Endothelial cell of umbilical vein (primary cell): ENCODE measurements at regions not wholly inside any gene's neighbourhood (a gene's known extent, or its start where the extent isn't known, plus 50 kb on each side); places are given as distances from the start of the nearest gene placed in this dataset.

Experiments used
- BruUV-seq: library from RNA; stranded (reverse); fragments of 400-500 nt; replicated peaks from 2 replicates; lab custom pipeline; 2021; lab: Mats Ljungman, UMichigan
- CTCF ChIA-PET: fragments of 300-600, 350-600 bp; sonication (Branson Sonifier 250); formaldehyde crosslinking; loops from one replicate; lab custom pipeline; 2021; ENCODE audit warnings: antibody characterized with exemption, inconsistent platforms; lab: Charles Lee
- POLR2A ChIA-PET: fragments of 300-600, 350-600 bp; sonication (Branson Sonifier 250); formaldehyde crosslinking; loops from one replicate; lab custom pipeline; 2021; ENCODE audit warnings: antibody characterized with exemption, inconsistent platforms; lab: Charles Lee
- DNase-seq: peaks from one replicate; pipeline ENCODE4 v3.0.0-alpha.2; 2011; ENCODE audit warnings: low read depth, low spot score
- FAIRE-seq: peaks from 2 replicates; lab custom pipeline; 2011; peaks lifted over from hg19 to GRCh38; lab: Jason Lieb, UNC
- H2AFZ ChIP-seq: 2 replicates; pipeline ENCODE4 v1.6.0; 2012; ENCODE audit warnings: low read depth, low read length, control low read depth, inconsistent platforms
- H3K27ac ChIP-seq: 2 replicates; pipeline ENCODE4 v1.5.1; 2011; ENCODE audit warnings: low read depth, mild to moderate bottlenecking, control low read depth, low read length, moderate library complexity; ENCODE audit not compliant: insufficient read depth
- H3K27me3 ChIP-seq, 2 experiments: 2 replicates each; pipeline versions ENCODE4 v1.6.0 to v1.6.1; 2011; ENCODE audit warnings: low read length in 2 of 2, mixed read lengths in 1 of 2; ENCODE audit not compliant: control insufficient read depth in 2 of 2, insufficient read depth in 2 of 2
- H3K36me3 ChIP-seq, 2 experiments: 2 replicates in 1 of 2; 3 replicates in 1 of 2; pipeline ENCODE4 v1.5.1; 2011; ENCODE audit warnings: low read length in 2 of 2, mild to moderate bottlenecking in 1 of 2, moderate library complexity in 1 of 2; ENCODE audit not compliant: control insufficient read depth in 2 of 2, insufficient read depth in 2 of 2; ENCODE audit errors: extremely low read depth in 1 of 2
- H3K4me1 ChIP-seq: 3 replicates; pipeline ENCODE4 v1.5.1; 2011; ENCODE audit warnings: mild to moderate bottlenecking, low read length; ENCODE audit not compliant: control insufficient read depth, insufficient read depth; ENCODE audit errors: extremely low read depth
- H3K4me2 ChIP-seq: 2 replicates; pipeline ENCODE4 v1.6.1; 2011; ENCODE audit warnings: low read length, control low read depth, mixed read lengths; ENCODE audit not compliant: insufficient read depth
- H3K4me3 ChIP-seq, 3 experiments: fragments of 200-600 bp in 1 of 3; sonication (generic), shearing (Covaris generic) in 1 of 3; replicated peaks in 1 of 3; 2 replicates each; pipeline ENCODE4 v1.5.1; 2011 to 2016; ENCODE audit warnings: control low read depth in 3 of 3, low read length in 3 of 3, mild to moderate bottlenecking in 2 of 3, inconsistent platforms in 1 of 3, low read depth in 1 of 3, moderate library complexity in 1 of 3; ENCODE audit not compliant: insufficient read depth in 1 of 3
- H3K79me2 ChIP-seq: 2 replicates; pipeline ENCODE4 v1.6.0; 2012; ENCODE audit warnings: low read length, inconsistent platforms; ENCODE audit not compliant: control insufficient read depth, insufficient read depth
- H3K9ac ChIP-seq: replicated peaks from 2 replicates; pipeline ENCODE3; 2011; ENCODE audit warnings: low read length, control low read depth; ENCODE audit not compliant: insufficient read depth; ENCODE audit errors: extremely low read depth
- H3K9me1 ChIP-seq: replicated peaks from 3 replicates; pipeline ENCODE4 v1.6.0; 2011; ENCODE audit warnings: mild to moderate bottlenecking, low read length; ENCODE audit not compliant: control insufficient read depth, insufficient read depth; ENCODE audit errors: extremely low read depth
- H3K9me3 ChIP-seq: replicated peaks from 2 replicates; pipeline ENCODE4 v1.5.1; 2012; ENCODE audit warnings: low read length, inconsistent platforms; ENCODE audit not compliant: control insufficient read depth, insufficient read depth
- H4K20me1 ChIP-seq: replicated peaks from 2 replicates; pipeline ENCODE3; 2011; ENCODE audit warnings: mild to moderate bottlenecking, low read length; ENCODE audit not compliant: control insufficient read depth, insufficient read depth; ENCODE audit errors: extremely low read depth
- CTCF ChIP-seq, 2 donors: IDR thresholded peaks; 1 replicate in 1 of 2; 2 replicates in 1 of 2; pipeline ENCODE4 v1.5.1; 2011; ENCODE audit warnings: low read length in 2 of 2, mild to moderate bottlenecking in 2 of 2, moderate library complexity in 2 of 2, control low read depth in 1 of 2, inconsistent platforms in 1 of 2, low read depth in 1 of 2; ENCODE audit not compliant: insufficient read depth in 1 of 2; ENCODE audit errors: extremely low read depth in 1 of 2
- EZH2 ChIP-seq: IDR thresholded peaks from 2 replicates; pipeline ENCODE4 v1.6.1; 2012; ENCODE audit warnings: borderline replicate concordance, low read depth, mild to moderate bottlenecking, moderate library complexity, low read length, inconsistent platforms; ENCODE audit not compliant: severe bottlenecking
- FOS ChIP-seq: IDR thresholded peaks from 2 replicates; pipeline ENCODE4 v1.6.1; 2011; ENCODE audit warnings: mild to moderate bottlenecking, low read length, moderate library complexity, borderline replicate concordance; ENCODE audit not compliant: insufficient read depth
- GATA2 ChIP-seq: IDR thresholded peaks from 2 replicates; pipeline ENCODE4 v1.7.0; 2011; ENCODE audit warnings: low read depth, mild to moderate bottlenecking, moderate library complexity, mixed read lengths, low read length; ENCODE audit not compliant: insufficient read length, insufficient read depth
- JUN ChIP-seq: IDR thresholded peaks from 2 replicates; pipeline ENCODE4 v1.6.1; 2011; ENCODE audit warnings: borderline replicate concordance, low read depth; ENCODE audit not compliant: insufficient read length, insufficient read depth
- MAX ChIP-seq: IDR thresholded peaks from 2 replicates; pipeline ENCODE4 v1.6.1; 2011; ENCODE audit not compliant: insufficient read depth, insufficient read length
- MYC ChIP-seq: IDR thresholded peaks from one replicate; pipeline ENCODE4 v1.6.1; 2011; ENCODE audit warnings: mild to moderate bottlenecking, low read depth, low read length
- POLR2A ChIP-seq: IDR thresholded peaks from 2 replicates; pipeline ENCODE4 v1.6.1; 2012; ENCODE audit warnings: low read depth, mild to moderate bottlenecking, control low read depth, low read length
- POLR2AphosphoS5 ChIP-seq: IDR thresholded peaks from 2 replicates; pipeline ENCODE4 v1.6.1; 2012; ENCODE audit warnings: low read depth, mild to moderate bottlenecking, control low read depth, low read length, moderate library complexity; ENCODE audit not compliant: insufficient read depth
- dilution Hi-C: fragments of 300-500 bp; cut with MboI; formaldehyde crosslinking; loops from one replicate; pipeline ENCODE4 v1.15.0; 2019; ENCODE audit warnings: low sequenced_read_pairs; ENCODE audit not compliant: extremely low pct_ligation_motif_present
- intact Hi-C: fragments of 100-400 bp; cut with micrococcal nuclease; formaldehyde crosslinking; loops from one replicate; pipeline ENCODE4 v1.10.0; 2022

GRCh38 chr20:47952023-47952564 is 166.8 kb upstream of the SULF2 start:
- Histone ChIP-seq H3K9me1 (no peaks in the 10 kb centered on the region), H3K4me2 (no peak overlapping the region), H3K4me1 (peaks cover 26% of the 10 kb centered on the region), H2AFZ (no peak overlapping the region), H3K36me3 (no peaks in the 10 kb centered on the region), H3K9ac (no peak overlapping the region), H3K27ac (no peak overlapping the region), H3K27me3 (no peaks in the 10 kb centered on the region), H4K20me1 (no peaks in the 10 kb centered on the region), H3K4me3 (no peak overlapping the region), H3K9me3 (no peaks in the 10 kb centered on the region), H3K79me2 (no peaks in the 10 kb centered on the region)
- intact Hi-C loops, result loop anchor here (5.0 kb wide), 2 partner anchors 325 to 345 kb away; no protein-coding TSS in a partner anchor
- no TSS peak for BruUV-seq
- CTCF ChIA-PET, result no interaction called here
- TF ChIP-seq MYC (no peak), POLR2A (no peak), JUN (no peak), EZH2 (no peak), POLR2AphosphoS5 (no peak), CTCF (IDR thresholded peaks at IDR 0.05; ENCODE audit: extremely low read depth in 1 of 2, insufficient read depth in 1 of 2, low read depth in 1 of 2, low read length in 2 of 2) (no peak), MAX (no peak), FOS (no peak), GATA2 (no peak)
- FAIRE-seq (no peak), DNase-seq (no peak)
- dilution Hi-C loops, result no loop called here
- POLR2A ChIA-PET, result no interaction called here
